NB4 (cell line): ENCODE measurements at regions not wholly inside any gene's neighbourhood (a gene's known extent, or its start where the extent isn't known, plus 50 kb on each side); places are given as distances from the start of the nearest gene placed in this dataset.

Source experiments
- POLR2A ChIP-seq: IDR thresholded peaks from 2 replicates; pipeline ENCODE4 v1.6.1; 2011; ENCODE audit warnings: mild to moderate bottlenecking; ENCODE audit not compliant: insufficient read length; ENCODE audit errors: extremely low read depth
- TF ChIP-seq, protein P1 (sequence below): IDR thresholded peaks from one replicate; pipeline ENCODE4 v1.5.1; 2012; ENCODE audit warnings: low read depth, low read length

- no peak for TF ChIP-seq POLR2A
- TF ChIP-seq, protein P1, sequence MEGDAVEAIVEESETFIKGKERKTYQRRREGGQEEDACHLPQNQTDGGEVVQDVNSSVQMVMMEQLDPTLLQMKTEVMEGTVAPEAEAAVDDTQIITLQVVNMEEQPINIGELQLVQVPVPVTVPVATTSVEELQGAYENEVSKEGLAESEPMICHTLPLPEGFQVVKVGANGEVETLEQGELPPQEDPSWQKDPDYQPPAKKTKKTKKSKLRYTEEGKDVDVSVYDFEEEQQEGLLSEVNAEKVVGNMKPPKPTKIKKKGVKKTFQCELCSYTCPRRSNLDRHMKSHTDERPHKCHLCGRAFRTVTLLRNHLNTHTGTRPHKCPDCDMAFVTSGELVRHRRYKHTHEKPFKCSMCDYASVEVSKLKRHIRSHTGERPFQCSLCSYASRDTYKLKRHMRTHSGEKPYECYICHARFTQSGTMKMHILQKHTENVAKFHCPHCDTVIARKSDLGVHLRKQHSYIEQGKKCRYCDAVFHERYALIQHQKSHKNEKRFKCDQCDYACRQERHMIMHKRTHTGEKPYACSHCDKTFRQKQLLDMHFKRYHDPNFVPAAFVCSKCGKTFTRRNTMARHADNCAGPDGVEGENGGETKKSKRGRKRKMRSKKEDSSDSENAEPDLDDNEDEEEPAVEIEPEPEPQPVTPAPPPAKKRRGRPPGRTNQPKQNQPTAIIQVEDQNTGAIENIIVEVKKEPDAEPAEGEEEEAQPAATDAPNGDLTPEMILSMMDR = no peak
Measured at GRCh38 chr2:89850881-89851582, 1159.6 kb downstream of the RPIA start.
